NOMO-1 treated with DMSO at 0.1 percent for 48 hours (cell line): ENCODE measurements at regions not wholly inside any gene's neighbourhood (a gene's known extent, or its start where the extent isn't known, plus 50 kb on each side); places are given as distances from the start of the nearest gene placed in this dataset.

Source experiments
- DNase-seq: peaks from one replicate; lab custom pipeline; 2025; ENCODE audit not compliant: unreplicated experiment; lab: John Stamatoyannopoulos, UW

DNA sequence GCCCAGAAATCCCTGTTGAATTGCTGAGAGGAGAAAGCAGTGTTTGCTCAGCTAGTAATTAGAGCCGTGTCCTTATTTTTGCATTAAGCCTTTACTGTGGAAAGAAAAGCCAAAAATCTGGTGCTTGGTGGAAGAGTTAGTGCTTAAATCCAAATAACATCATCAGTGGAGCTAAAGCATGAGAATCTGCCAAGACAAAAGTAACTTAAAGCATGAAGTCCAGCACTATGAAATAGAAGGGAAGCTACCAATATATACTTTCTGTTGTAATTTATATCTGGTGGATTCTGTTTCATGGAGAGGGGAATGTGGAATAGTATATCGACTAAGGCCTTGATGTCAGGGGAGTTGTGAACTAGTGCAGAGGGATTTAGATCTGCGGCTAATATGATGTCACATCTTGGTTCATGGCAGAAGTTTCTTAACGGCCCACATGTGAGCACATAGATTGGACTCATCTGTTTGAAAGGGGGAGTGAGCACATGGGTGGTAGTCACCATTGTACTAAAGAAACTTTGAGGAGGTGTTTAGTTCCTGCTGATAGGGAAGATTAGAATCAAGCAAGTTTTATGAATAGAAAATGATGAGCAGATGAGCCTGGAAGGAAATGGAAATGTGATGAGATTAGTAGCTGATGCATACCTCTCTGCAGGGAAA lies 224.4 kb upstream of the MTNR1B start:
- no peak for DNase-seq

DNA sequence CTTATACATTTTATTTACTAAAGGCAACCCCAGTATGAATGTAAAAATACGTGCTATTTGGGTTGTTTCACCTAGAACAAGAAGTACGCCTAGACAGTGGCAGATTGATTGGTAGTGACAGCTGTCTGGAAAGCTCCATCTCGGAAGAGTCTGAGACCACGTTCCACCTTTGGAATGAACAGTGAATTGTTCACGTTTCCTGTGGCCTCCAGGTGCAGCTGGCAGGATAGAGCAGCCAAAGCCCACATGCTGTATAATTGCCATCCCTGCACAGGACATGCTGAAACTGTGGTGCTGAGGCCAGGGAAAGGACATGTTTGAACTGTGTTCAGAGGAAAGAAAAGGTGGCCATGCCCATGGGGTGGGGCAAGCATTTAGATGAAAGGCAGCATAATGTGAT lies 218.7 kb upstream of the MTNR1B start:
- no peak for DNase-seq

DNA sequence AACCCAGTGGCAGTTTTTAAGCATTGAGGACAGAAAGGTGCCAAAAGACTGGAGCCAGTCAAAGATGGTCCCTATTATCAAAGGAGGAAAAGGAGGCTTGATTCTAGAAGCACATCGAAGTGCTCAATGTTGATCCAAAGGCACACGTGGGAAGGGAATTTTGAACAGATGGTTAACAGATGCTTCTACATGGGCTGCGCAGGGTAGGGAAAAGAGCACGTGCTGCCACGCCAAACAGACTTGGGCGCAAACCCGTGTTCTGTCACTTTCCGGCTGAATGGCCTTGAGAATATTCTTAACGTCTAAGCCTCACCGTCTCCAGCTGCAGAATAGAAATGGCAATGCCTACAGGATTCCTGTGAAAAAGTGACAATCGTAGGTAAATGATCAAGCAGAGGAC lies 217.9 kb upstream of the MTNR1B start:
- DNase-seq, result no peak

DNA sequence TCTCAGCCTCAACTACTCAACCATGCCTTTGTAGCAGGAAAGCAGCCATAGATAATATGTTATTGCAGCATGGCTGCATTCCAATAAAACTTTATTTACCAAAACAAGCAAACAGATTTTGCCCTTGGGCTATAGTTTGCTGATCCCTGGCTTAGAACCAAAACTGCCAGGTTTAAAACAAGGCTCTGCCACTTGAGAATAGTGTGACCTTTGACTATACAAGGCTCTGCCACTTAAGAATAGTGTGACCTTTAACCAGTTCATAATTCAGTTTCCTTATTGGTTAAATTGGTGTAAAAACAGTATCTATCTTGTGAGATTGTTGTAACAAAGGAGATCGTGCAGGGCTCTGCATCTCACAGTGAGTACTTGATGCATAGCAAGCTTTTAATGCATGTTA lies 217.3 kb upstream of the MTNR1B start:
- DNase-seq, result no peak

DNA sequence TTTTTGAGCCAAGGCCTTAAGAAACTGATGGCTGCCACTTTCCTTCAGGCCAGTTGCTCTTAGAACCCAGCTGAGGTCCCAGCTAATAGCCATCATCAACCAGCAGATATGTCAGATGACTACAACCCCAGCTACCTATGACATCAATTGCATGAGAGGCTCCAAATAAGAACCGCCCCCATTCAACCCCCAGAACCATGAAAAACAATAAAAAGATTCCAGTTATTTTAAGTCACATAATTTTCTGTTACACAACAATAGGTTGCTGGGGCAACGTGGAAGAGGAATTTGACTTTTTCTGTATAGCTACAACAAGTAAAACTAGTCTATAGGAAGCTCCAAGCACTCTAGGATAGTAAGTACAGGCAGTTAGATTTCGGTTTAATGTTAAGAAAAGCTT lies 216.3 kb upstream of the MTNR1B start:
- DNase-seq, result no peak

DNA sequence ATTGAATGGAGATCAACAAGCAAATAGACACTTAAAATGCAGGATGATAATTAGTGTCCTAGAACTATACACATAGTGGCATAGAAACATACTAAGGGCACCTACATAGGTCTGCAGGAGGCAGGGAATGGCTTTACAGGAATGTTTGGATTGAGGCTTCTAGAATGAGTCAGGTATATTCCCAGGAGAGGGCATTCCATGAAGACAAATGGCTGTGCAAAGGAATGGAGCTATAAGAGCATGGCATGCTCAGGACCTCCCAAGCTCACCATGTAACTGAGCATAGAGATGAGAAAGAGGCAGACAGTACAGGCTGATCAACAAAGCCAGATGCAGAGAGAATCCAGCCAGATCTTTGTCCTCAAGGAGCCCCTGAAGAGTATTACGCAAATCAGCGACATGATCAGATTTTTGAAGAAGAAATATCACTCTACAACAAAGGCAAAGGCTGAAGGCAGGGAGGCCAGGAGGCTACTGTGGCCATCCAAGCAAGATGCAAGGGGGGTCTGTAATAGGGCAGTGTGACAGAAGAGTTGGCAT lies 211.1 kb upstream of the MTNR1B start:
- no peak for DNase-seq

DNA sequence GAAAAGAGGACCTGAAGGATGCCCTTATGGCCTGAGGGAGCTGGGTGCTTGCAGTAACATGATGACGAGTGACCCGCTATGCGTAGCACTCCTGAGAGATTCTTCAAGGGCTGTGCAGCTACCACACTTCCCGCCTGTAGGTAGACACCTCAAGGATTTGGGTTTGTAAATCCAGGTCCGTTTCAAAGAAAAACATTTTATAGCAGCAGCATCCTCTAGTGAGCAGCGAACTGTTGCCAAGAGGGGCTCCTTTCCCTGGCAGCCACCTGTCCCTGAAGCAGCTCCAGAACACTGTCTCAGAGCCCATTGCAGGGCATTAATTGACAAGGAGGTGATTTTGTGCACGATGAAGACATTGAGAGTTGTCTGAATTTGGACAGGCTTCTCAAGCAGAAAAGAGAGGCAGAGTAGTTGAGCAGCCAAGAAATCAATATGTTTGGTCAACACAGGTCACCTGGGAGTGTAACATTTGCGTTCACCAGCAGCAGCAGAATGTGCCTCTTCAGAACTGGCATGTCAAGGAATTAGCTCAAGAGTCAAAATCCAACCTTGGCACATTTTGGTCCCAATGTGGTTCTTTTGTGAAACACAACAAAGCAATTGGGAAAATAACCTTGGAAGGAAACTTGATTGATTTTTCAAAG lies 209.8 kb upstream of the MTNR1B start:
- no peak for DNase-seq

DNA sequence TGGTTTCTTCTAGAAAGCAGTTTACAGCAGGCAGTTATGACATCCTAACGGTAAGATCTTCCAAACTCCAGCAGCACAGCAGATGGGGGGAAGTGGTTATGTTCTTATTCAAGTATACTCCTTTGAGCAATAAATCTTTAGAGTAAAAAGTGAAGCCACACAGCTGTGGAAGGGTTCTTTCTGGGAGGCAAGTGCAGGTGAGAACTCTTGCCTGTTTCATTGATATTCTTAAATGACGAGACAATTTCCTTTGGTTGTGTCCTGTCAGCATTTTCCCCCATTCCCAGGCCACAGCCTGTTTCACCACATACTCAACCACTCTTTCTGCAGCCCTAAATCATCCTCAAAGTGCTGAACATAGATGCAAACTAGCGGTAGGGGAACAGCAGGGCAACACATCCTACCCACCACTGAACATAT lies 207.3 kb upstream of the MTNR1B start:
- DNase-seq, result no peak

DNA sequence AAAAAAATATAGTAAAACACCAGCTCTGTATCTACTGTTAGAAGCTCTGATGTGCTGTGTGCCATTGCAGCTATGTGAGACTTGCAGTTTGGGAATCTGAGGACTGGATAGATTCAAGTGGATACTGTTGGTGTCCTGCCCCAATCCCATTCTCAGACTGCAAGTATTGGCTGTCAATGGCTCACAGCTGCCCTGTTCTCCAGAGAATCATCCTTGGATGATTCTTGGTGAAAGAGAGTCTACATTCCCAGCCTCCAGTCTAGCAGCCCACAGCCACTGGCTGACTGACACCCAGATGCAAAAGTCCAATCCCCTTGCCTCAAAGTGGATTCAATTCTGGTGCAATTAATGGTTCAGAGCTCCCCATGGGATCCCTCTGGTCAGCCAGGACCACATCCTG lies 206.1 kb upstream of the MTNR1B start:
- no peak for DNase-seq

DNA sequence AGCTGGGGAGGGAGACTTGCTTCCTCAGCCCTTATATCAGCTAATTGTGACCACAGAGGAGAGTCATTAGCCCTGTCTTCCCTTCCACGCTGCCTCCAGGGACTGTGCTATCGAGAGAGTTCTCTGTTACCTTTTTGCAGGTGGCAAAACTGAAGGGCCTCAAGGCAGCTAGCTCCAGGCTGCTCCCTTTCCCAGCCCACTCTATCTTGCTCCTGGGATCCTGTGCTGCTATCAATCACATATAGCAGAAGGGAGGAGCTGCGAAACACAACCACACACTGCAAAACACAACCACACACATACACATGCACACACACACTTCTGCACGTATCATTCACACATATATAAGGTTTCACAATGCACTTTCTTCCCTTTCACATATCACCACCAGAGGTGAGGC lies 205.3 kb upstream of the MTNR1B start:
- DNase-seq, result no peak

DNA sequence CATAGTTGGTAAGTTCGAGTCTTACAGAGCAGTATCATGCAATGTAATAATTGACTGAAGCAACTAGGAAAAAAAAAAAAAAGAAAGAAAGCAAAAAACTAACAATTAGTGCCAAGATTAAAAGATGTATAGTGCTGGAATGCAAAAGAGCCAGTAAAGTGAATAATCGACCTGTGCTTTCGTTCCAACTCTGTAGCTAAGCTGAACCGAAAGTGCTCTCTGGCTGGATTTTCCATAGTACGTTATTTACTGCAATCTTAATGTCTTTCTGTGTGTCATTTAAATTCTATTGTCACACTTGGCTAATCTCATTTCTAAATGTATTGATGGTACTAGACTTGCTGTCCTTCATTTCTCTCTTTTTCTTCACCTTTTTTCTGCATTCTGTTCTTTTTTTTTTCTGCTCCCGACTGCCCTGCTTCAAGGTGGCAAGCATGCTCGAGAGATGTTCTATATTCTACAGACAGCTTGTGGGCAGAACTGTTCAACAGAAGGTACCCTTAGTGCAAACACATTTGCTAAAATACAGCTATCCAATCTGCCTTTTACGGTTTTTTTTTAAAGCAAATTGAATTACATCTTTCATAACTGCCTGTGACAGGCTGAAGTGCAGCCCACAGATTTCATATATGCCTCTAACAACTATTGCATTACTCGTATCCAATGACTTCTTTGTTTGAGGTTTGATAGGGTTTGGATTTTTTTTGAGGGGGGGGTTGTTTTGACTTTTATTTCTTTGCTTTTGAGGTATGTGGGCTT lies 204.2 kb upstream of the MTNR1B start:
- no peak for DNase-seq

DNA sequence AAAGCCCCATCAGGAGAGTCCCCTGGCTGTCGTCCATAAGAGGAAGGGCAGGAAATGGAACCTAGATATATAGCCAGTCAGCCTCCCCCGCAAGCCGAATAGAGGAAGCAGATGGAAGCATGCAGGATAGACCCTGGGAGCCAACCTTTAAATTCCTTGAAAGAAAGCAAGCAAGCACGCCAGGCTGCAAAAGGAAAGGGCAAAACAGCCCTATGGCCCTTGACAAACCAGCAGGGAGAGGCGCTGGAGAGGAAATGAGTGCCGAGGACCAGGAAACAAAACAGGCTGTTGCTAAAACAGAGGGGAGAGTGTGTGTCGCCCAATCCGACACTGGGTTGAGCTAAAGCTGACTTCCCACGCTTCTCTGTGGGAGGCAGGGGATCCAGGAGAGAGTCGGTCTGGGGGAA lies 203.5 kb upstream of the MTNR1B start:
- no peak for DNase-seq

DNA sequence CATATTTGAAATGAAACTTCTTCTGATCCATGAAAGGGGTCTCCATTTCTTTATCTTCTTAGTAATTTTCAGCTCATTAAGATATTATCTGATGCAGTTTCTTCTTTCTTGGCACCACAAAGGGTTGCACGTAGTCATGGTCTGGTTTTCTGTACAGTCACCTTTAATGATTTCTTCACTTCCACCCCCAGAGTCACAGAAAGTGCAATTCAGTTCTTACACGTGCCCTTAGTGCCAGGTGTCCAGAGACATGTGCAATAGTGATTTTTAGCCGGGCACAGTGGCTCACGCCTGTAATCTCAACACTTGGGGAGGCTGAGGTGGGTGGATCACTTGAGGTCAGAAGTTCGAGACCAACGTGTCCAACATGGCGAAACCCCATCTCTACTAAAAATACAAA lies 202.8 kb upstream of the MTNR1B start:
- no peak for DNase-seq

DNA sequence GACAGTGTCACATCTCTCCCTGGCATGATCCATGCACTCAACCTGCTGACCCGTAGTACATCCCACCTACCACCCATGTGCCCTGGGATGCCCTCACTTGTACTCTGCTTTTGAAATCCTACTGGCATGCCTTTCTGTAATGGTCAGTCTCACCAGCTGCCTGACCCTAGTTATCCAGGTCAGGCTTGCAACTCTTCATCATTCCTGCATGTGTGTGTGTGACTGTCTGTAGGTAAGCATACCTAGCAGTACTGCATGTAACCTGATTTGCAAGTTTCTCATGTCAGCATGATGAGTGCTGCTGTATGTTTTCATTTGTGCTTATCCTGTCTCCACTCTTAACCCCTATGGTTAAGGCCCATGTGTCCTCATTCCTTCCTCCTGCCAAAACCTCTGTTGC lies 202.0 kb upstream of the MTNR1B start:
- DNase-seq, result no peak

DNA sequence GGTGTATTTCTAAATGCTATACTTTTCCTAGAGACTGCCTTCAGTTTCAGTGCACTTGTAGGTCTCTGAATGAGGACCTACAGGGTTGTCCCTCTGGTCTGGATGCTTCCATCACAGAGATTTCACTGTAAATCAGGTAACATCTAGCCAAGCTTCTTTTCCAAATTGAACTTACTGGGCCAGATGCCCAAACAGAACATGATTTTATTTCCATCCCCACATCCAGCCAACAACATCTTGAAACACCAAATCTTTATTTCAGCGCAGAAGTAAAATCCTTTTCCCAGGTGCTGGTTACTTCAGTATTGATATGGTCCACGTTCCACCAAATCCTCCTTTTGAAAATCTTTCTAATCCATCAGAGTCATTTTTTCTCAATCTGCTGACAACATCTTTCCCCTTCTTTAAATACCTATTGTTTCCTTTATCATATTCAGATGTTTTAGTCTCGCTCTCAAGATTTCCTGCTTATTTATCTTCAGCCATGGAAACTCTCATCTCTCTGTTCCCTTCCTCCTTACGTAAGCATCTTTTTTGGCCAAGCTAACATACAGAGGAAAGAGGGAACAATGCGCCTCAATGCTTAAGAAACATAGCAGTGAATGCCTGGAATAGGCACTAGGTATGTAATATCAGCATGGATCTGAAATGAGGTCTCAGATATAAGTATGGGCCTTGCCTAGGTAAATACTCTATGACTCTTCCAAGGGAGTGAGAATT lies 201.2 kb upstream of the MTNR1B start:
- no peak for DNase-seq

DNA sequence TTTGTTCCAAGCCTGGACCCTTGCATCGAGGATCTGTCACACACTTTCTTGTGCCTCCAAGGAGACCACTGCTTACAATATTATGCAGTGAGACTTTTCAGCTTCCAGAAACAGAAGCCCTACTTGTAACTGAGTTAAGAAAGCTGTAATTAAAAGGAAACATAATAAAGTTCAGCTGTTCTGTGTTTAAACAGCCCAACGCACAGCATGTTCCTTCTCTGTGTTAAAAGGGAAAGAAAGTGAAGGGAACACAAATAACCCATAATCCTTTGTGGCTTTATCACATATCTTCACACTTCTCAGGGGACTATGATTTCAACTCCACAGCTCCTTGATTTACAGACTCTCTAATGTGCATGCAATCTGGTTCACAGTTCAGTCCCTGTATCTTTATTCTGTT lies 200.3 kb upstream of the MTNR1B start:
- no peak for DNase-seq

DNA sequence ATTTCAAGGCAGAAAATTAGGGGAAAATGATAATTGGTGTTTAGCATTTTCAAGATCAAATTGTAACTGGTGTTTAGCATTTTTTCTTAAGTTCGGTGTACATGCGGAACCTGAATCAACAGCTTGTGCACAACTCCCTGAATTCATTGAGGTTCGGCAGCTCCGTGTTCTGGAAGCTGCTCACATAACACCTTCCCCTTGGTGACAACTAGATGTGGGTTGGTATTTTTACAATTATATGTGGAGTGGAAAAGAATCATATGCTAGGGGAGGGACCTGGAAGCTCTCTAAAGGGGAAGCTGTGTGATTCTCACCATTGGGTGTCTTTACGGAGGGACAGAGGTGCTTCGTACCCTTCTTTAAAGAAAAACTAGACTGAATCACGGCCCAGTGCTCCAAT lies 199.0 kb upstream of the MTNR1B start:
- no peak for DNase-seq

DNA sequence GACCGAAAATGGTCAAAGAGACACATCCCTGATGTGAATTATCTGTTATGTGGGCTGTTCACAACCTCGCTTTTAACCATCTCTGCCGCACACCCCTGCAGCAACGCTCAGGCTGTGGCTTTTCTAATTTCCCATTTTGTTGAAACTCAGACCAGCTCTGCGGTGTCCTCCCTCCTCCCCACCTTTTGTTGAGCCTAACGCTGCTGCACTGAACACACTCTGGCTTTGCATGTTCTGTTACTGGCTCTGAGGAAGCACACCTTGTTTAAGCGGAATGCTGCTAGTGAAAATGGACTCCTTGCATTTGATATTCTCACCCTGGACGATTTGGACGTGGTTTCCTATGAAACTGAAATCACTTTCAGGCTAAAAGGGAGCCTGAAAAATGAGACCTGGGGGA lies 198.5 kb upstream of the MTNR1B start:
- no peak for DNase-seq

DNA sequence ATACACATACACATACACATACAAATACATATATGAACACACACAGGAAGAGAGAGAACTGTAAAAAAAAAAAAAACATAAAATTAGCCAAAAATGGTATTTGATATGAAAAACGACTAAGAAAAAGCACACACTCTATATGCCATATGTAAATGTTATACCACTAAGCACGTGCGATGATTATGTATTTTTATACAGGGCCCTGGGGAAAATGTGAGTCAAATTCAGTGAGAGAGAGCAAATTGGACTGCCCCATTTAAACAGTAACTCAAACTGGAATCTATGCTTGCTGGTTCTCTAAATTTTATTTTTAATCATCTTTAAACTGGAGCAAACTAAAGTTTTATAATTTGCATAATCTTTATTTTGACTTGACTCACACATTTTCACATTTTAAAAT lies 197.8 kb upstream of the MTNR1B start:
- no peak for DNase-seq

DNA sequence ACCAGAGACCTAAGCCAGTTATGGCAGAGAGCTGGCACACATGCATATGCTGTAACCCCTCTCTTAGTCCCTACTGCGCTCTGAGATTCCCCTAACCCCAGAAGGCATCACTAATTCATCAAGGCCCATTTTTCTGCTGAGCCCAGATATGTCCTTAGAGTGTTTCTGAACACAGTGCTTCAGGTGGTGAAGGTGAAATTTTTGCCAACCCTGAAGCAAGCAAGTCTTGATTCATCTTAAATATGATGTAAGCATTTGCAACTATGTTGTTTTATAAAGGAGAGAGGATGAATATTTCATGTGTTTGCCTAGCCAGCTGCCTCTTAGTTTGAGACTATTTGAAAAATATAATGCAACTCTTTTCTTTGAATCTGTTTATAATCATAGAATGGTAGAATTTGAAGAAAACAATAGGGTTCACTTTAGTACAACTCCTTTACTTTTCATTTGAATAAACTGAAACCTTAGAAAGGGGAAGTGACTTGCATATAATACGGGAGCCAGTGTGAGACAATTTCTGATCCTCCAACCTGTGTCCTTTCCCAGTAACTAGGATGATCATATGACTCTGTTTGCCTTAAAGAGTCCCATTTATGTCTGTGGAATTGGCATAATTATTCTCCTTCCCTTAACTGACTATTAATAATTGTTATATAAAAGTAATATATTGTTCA lies 194.3 kb upstream of the MTNR1B start:
- no peak for DNase-seq

DNA sequence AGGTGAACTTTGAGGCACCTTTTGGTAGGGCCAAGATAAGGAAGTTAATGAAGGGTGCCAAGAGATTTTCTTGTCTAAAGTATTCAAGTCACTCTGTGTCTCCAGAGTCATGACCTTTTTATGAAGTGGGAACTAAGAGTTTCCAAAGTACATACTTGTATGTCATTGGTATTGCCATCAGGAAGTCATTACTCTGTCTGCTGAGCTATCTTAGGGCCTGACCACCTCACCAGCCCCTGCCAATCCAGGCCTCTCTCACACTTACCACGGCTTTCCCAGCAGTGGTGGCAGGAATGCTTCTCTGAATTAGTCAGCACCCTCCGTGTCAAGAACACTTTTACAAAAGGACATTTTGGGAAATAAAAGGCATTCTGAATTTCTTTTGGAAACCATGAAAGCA lies 192.8 kb upstream of the MTNR1B start:
- DNase-seq, result no peak
